Skeletal muscle satellite cell (primary cell): ENCODE measurements at regions not wholly inside any gene's neighbourhood (a gene's known extent, or its start where the extent isn't known, plus 50 kb on each side); places are given as distances from the start of the nearest gene placed in this dataset.

ENCODE experiments used
- H3K27me3 ChIP-seq: 2 replicates; pipeline ENCODE4 v1.7.0; 2013; ENCODE audit warnings: low read length; ENCODE audit not compliant: control insufficient read depth, insufficient read depth
- H3K36me3 ChIP-seq: 2 replicates; pipeline ENCODE4 v1.7.0; 2013; ENCODE audit warnings: mild to moderate bottlenecking, control low read depth, low read length; ENCODE audit not compliant: insufficient read depth
- H3K4me1 ChIP-seq: 2 replicates; pipeline ENCODE4 v1.7.0; 2013; ENCODE audit warnings: low read length; ENCODE audit not compliant: control insufficient read depth, insufficient read depth
- H3K4me2 ChIP-seq: 2 replicates; pipeline ENCODE4 v1.7.0; 2013; ENCODE audit warnings: mild to moderate bottlenecking, low read length
- H3K4me3 ChIP-seq: 2 replicates; pipeline ENCODE4 v1.7.0; 2013; ENCODE audit warnings: low read length
- H3K9ac ChIP-seq: 2 replicates; pipeline ENCODE4 v1.7.0; 2013; ENCODE audit warnings: mild to moderate bottlenecking, low read depth, low read length, moderate library complexity
- H3K9me3 ChIP-seq: replicated peaks from 2 replicates; pipeline ENCODE4 v1.7.0; 2013; ENCODE audit warnings: mild to moderate bottlenecking, control low read depth, low read length

- H3K9me3 ChIP-seq = no peaks in the 10 kb centered on the region
- no peak overlapping the region for H3K9ac ChIP-seq
- H3K4me2 ChIP-seq = no peak overlapping the region
- no peaks in the 10 kb centered on the region for H3K36me3 ChIP-seq
- H3K27me3 ChIP-seq = no peaks in the 10 kb centered on the region
- H3K4me1 ChIP-seq = peaks cover 5% of the 10 kb centered on the region
- H3K4me3 ChIP-seq = no peak overlapping the region
These were observed 341.7 kb downstream of the PIK3C3 start for GRCh38 chr18:42296723-42297122.

GRCh38 chr18:42298759-42299675, 344.0 kb downstream of the PIK3C3 start:
- Histone ChIP-seq H3K4me1 (peaks cover 5% of the 10 kb centered on the region), H3K27me3 (no peaks in the 10 kb centered on the region), H3K4me2 (peak overlapping the region; percentile 81), H3K4me3 (peak overlapping the region; percentile 55), H3K36me3 (no peaks in the 10 kb centered on the region), H3K9ac (peak overlapping the region; percentile 42), H3K9me3 (no peaks in the 10 kb centered on the region)

DNA sequence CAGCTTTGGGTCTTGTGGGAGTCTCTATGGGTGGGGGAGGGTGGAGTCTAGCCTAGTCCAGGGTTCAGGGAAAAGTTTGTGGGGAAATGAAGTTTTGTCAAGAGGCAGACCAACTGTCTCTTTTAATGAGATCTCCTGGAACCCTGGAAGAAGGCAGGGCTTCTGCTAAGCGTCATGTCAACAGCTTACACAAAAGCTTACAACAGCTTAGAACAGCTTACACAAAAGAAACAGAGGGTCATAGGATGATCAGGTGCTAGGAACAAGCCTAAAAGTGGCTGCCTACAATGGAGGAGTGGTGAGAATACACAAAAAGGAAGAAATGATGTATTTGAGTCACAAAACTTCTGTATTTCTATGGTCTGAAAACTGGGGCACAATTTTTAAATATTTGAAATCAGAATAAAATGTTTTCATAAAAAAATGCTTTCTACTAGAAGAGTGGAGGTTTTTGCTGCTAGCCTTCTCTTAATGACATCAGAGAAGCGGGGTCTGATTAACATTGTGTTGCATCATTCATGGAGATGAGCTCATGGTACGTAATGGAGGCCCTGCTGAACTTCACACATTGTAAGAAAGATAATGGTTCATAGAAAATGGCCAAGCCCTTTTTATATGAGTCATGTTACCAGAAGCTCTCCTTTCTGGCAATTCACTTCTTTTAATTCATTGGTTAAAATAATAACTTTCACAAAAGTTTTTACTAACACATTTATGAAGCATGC, 351.0 kb downstream of the PIK3C3 start:
- Histone ChIP-seq H3K4me1 (no peaks in the 10 kb centered on the region), H3K36me3 (no peaks in the 10 kb centered on the region), H3K4me2 (no peak overlapping the region), H3K27me3 (no peaks in the 10 kb centered on the region), H3K9me3 (no peaks in the 10 kb centered on the region), H3K9ac (no peak overlapping the region), H3K4me3 (no peak overlapping the region)

- no peaks in the 10 kb centered on the region for H3K4me1 ChIP-seq
- H3K27me3 ChIP-seq = no peaks in the 10 kb centered on the region
- H3K9ac ChIP-seq = no peak overlapping the region
- H3K4me3 ChIP-seq = no peak overlapping the region
- H3K9me3 ChIP-seq = no peaks in the 10 kb centered on the region
- H3K4me2 ChIP-seq = no peak overlapping the region
- no peaks in the 10 kb centered on the region for H3K36me3 ChIP-seq
These were observed 351.6 kb downstream of the PIK3C3 start for GRCh38 chr18:42306594-42306980.

- Histone ChIP-seq H3K4me2 (no peak overlapping the region), H3K27me3 (no peaks in the 10 kb centered on the region), H3K36me3 (no peaks in the 10 kb centered on the region), H3K9ac (no peak overlapping the region), H3K4me1 (no peaks in the 10 kb centered on the region), H3K4me3 (no peak overlapping the region), H3K9me3 (no peaks in the 10 kb centered on the region)
These were observed 355.9 kb downstream of the PIK3C3 start for GRCh38 chr18:42310956-42311355.

- Histone ChIP-seq H3K4me3 (no peak overlapping the region), H3K4me1 (no peaks in the 10 kb centered on the region), H3K9me3 (no peaks in the 10 kb centered on the region), H3K4me2 (no peak overlapping the region), H3K9ac (no peak overlapping the region), H3K36me3 (no peaks in the 10 kb centered on the region), H3K27me3 (no peaks in the 10 kb centered on the region)
These were observed 371.7 kb downstream of the PIK3C3 start for GRCh38 chr18:42326752-42327151.

DNA sequence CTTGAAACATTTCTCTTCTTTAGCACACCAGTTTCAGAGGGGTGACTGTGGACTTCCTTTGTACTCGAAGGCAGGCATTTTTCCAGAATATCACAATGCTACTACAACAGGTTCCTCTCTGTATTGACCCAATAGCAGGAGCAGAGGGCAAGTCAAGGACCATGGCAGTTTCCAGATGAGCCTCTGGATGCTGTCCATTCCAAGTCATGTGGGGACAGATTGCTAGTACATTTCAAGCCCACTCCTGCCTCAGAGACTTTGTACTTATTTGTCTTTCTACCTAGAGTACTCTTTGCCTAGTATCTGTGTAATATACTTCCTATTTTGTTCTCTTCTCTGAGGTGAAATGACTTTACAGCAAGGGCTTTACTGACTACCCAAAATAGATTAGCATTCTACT, 373.9 kb downstream of the PIK3C3 start:
- Histone ChIP-seq H3K36me3 (no peaks in the 10 kb centered on the region), H3K4me2 (no peak overlapping the region), H3K4me1 (no peaks in the 10 kb centered on the region), H3K4me3 (no peak overlapping the region), H3K9me3 (no peaks in the 10 kb centered on the region), H3K9ac (no peak overlapping the region), H3K27me3 (no peaks in the 10 kb centered on the region)

DNA sequence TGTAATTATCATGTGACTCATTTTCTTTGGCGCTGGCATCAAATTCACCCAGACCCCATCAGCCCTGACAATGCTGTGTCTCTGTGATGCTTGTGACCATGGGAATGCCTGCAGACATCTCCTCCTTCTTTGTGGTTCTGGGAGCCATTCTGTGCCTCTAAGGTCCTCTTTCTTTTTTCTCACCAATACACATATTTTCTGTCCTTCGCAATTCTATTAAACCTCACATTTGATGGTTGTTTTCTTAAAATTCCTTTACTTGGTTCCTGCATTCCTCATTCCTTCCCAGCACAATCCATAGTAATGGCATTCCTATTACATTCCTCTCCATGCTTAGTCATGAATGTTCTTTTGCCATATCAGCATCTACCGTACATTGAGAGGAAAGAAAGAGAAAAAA, 375.3 kb downstream of the PIK3C3 start:
- Histone ChIP-seq H3K9me3 (no peaks in the 10 kb centered on the region), H3K4me2 (no peak overlapping the region), H3K9ac (no peak overlapping the region), H3K36me3 (no peaks in the 10 kb centered on the region), H3K4me3 (no peak overlapping the region), H3K27me3 (no peaks in the 10 kb centered on the region), H3K4me1 (no peaks in the 10 kb centered on the region)

- H3K9me3 ChIP-seq = no peaks in the 10 kb centered on the region
- H3K36me3 ChIP-seq = no peaks in the 10 kb centered on the region
- H3K4me1 ChIP-seq = no peaks in the 10 kb centered on the region
- no peak overlapping the region for H3K4me2 ChIP-seq
- no peak overlapping the region for H3K9ac ChIP-seq
- H3K27me3 ChIP-seq = no peaks in the 10 kb centered on the region
- no peak overlapping the region for H3K4me3 ChIP-seq
These were observed 378.5 kb downstream of the PIK3C3 start for GRCh38 chr18:42333558-42333957.

DNA sequence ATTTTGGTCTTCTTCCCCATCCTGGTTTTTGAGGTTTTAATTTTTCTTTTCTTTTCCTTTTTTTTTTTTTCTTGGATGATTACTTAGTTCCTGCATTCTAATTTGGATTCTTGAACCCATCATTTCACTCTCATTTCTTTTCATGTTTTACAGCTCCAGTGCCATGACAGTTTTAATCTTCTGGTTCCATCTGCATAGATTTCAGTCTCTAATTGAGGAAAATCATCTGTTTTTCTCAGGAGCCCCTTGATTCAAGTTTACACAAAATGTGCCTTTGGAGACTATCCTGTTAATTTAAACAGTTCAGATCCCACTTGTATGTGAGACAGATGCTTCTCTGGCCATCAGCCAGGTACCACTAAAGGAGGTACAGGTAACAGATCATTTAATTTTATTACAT, 379.9 kb downstream of the PIK3C3 start:
- no peak overlapping the region for H3K4me2 ChIP-seq
- no peaks in the 10 kb centered on the region for H3K36me3 ChIP-seq

GRCh38 chr18:42336139-42336538, 381.1 kb downstream of the PIK3C3 start:
- no peaks in the 10 kb centered on the region for H3K9me3 ChIP-seq
- no peak overlapping the region for H3K4me3 ChIP-seq
- no peak overlapping the region for H3K9ac ChIP-seq
- no peaks in the 10 kb centered on the region for H3K4me1 ChIP-seq
- no peaks in the 10 kb centered on the region for H3K36me3 ChIP-seq
- no peaks in the 10 kb centered on the region for H3K27me3 ChIP-seq
- H3K4me2 ChIP-seq = no peak overlapping the region

More for the DNA sequence above, 379.9 kb downstream of the PIK3C3 start:
- Histone ChIP-seq H3K4me1 (no peaks in the 10 kb centered on the region), H3K9ac (no peak overlapping the region), H3K27me3 (no peaks in the 10 kb centered on the region), H3K4me3 (no peak overlapping the region), H3K9me3 (no peaks in the 10 kb centered on the region)
